HCT116 (cell line): ENCODE measurements at regions not wholly inside any gene's neighbourhood (a gene's known extent, or its start where the extent isn't known, plus 50 kb on each side); places are given as distances from the start of the nearest gene placed in this dataset.

ENCODE experiments used
- ATAC-seq: fragments of 200-7000 bp; cut with Tn5 transposase; 2 replicates; pipeline ENCODE4 v1.9.1; 2020; ENCODE audit warnings: mild to moderate bottlenecking, moderate library complexity
- BruUV-seq: library from RNA; stranded (reverse); fragments of 400-500 nt; replicated peaks from 2 replicates; lab custom pipeline; 2021; lab: Mats Ljungman, UMichigan
- CTCF ChIA-PET: fragments of 300-600 bp; sonication (Branson Sonifier 250); formaldehyde crosslinking; loops from one replicate; lab custom pipeline; 2021; ENCODE audit warnings: antibody characterized with exemption; lab: Charles Lee
- POLR2A ChIA-PET: fragments of 300-600, 350-600 bp; sonication (Branson Sonifier 250); formaldehyde crosslinking; loops from one replicate; lab custom pipeline; 2021; ENCODE audit warnings: antibody characterized with exemption; lab: Charles Lee
- RAD21 ChIA-PET, 2 experiments: fragments of 300-600 bp; sonication (Branson Sonifier 250); formaldehyde crosslinking; loops; one replicate each; lab custom pipeline; 2023; ENCODE audit warnings: low total read pairs in 2 of 2; ENCODE audit not compliant: uncharacterized antibody in 2 of 2, unreplicated experiment in 2 of 2, low non-redundant PET in 1 of 2; lab: Charles Lee
- DNase-seq: peaks from one replicate; pipeline ENCODE4 v3.0.0-alpha.2; 2010; ENCODE audit warnings: low read depth, low spot score
- H2AFZ ChIP-seq: fragments of 200-600 bp; shearing (Covaris generic), sonication (generic); 2 replicates; pipeline ENCODE4 v1.6.1; 2017; ENCODE audit warnings: low read depth, mixed run types, mixed read lengths, antibody characterized with exemption, low read length; ENCODE audit not compliant: poor library complexity, severe bottlenecking
- H3K27ac ChIP-seq: 2 replicates; pipeline ENCODE4 v1.5.1; 2012; ENCODE audit warnings: low read depth, low read length
- H3K27me3 ChIP-seq: fragments of 200-600 bp; sonication (generic); 2 replicates; pipeline ENCODE4 v1.6.1; 2016; ENCODE audit warnings: mixed run types, low read length, mixed read lengths; ENCODE audit not compliant: insufficient read depth
- H3K36me3 ChIP-seq, 2 experiments: fragments of 200-500 bp in 1 of 2; fragments of 200-600 bp in 1 of 2; sonication (Bioruptor generic) in 1 of 2; sonication (generic) in 1 of 2; 2 replicates each; pipeline versions ENCODE4 v1.5.1 to v1.6.1; 2014 to 2016; ENCODE audit warnings: low read length in 2 of 2, inconsistent platforms in 1 of 2, mixed read lengths in 1 of 2, mixed run types in 1 of 2; ENCODE audit not compliant: insufficient read depth in 2 of 2, control insufficient read depth in 1 of 2
- H3K4me1 ChIP-seq, 2 experiments: fragments of 200-600 bp in 1 of 2; sonication (generic) in 1 of 2; 2 replicates each; pipeline versions ENCODE4 v1.5.1 to v1.6.1; 2012 to 2017; ENCODE audit warnings: low read length in 2 of 2, inconsistent platforms in 1 of 2, mild to moderate bottlenecking in 1 of 2, mixed read lengths in 1 of 2, mixed run types in 1 of 2, moderate library complexity in 1 of 2; ENCODE audit not compliant: insufficient read depth in 2 of 2, control insufficient read depth in 1 of 2
- H3K4me2 ChIP-seq: fragments of 200-600 bp; sonication (generic); 2 replicates; pipeline ENCODE4 v1.6.1; 2017; ENCODE audit warnings: mixed run types, low read length, mixed read lengths
- H3K4me3 ChIP-seq, 2 experiments: fragments of 200-600 bp in 1 of 2; sonication (generic) in 1 of 2; replicated peaks in 1 of 2; 2 replicates each; pipeline ENCODE4 v1.5.1; 2011 to 2016; ENCODE audit warnings: low read length in 2 of 2, control low read depth in 1 of 2, low read depth in 1 of 2, mild to moderate bottlenecking in 1 of 2, mixed read lengths in 1 of 2, mixed run types in 1 of 2
- H3K79me2 ChIP-seq: fragments of 200-600 bp; sonication (generic); 2 replicates; pipeline ENCODE4 v1.6.1; 2017; ENCODE audit warnings: mild to moderate bottlenecking, mixed run types, low read length, moderate library complexity, mixed read lengths; ENCODE audit not compliant: insufficient read depth
- H3K9ac ChIP-seq: fragments of 200-600 bp; sonication (generic); 2 replicates; pipeline ENCODE4 v1.6.1; 2016; ENCODE audit warnings: low read length, mixed read lengths
- H3K9me2 ChIP-seq: fragments of 200-600 bp; sonication (generic), shearing (Covaris generic); 2 replicates; pipeline ENCODE4 v1.6.1; 2017; ENCODE audit warnings: mixed run types, mild to moderate bottlenecking, moderate library complexity; ENCODE audit not compliant: insufficient read depth
- H3K9me3 ChIP-seq, 2 experiments: fragments of 200-500 bp in 1 of 2; fragments of 200-600 bp in 1 of 2; sonication (Bioruptor generic) in 1 of 2; sonication (generic) in 1 of 2; 2 replicates each; pipeline ENCODE4 v1.6.1; 2014 to 2017; ENCODE audit warnings: low read length in 2 of 2, mixed read lengths in 2 of 2, inconsistent platforms in 1 of 2, low read depth in 1 of 2, mild to moderate bottlenecking in 1 of 2, mixed run types in 1 of 2, moderate library complexity in 1 of 2; ENCODE audit not compliant: control insufficient read depth in 1 of 2, insufficient read depth in 1 of 2
- H4K20me1 ChIP-seq: fragments of 200-600 bp; sonication (generic), shearing (Covaris generic); 2 replicates; pipeline ENCODE4 v1.6.1; 2017; ENCODE audit warnings: mixed run types, mild to moderate bottlenecking, moderate library complexity; ENCODE audit not compliant: insufficient read depth
- CBX3 ChIP-seq: IDR thresholded peaks from 2 replicates; pipeline ENCODE4 v1.6.1; 2012; ENCODE audit warnings: low read depth
- CEBPB ChIP-seq: IDR thresholded peaks from 2 replicates; pipeline ENCODE4 v1.6.1; 2012; ENCODE audit warnings: low read depth
- EGR1 ChIP-seq: IDR thresholded peaks from 2 replicates; pipeline ENCODE4 v1.6.1; 2012; ENCODE audit warnings: low read depth
- ELF1 ChIP-seq: IDR thresholded peaks from 2 replicates; pipeline ENCODE4 v1.6.1; 2012; ENCODE audit warnings: low read depth, borderline replicate concordance
- EZH2 ChIP-seq: fragments of 200-600 bp; sonication (generic); IDR thresholded peaks from 2 replicates; pipeline ENCODE4 v1.6.1; 2017; ENCODE audit warnings: antibody characterized with exemption, mixed run types
- EZH2phosphoT487 ChIP-seq: fragments of 200-600 bp; IDR thresholded peaks from 2 replicates; pipeline ENCODE4 v1.6.1; 2018; ENCODE audit warnings: antibody characterized with exemption, borderline replicate concordance
- FOSL1 ChIP-seq: IDR thresholded peaks from 2 replicates; pipeline ENCODE4 v1.6.1; 2012; ENCODE audit warnings: low read depth
- JUND ChIP-seq: IDR thresholded peaks from 2 replicates; pipeline ENCODE4 v1.6.1; 2012
- POLR2A ChIP-seq: IDR thresholded peaks from 2 replicates; pipeline ENCODE4 v1.7.0; 2011; ENCODE audit warnings: borderline replicate concordance; ENCODE audit not compliant: insufficient read depth, insufficient read length; ENCODE audit errors: extremely low read depth
- RAD21 ChIP-seq: IDR thresholded peaks from 2 replicates; pipeline ENCODE4 v1.6.1; 2012; ENCODE audit warnings: low read depth, mild to moderate bottlenecking
- SIN3A ChIP-seq: IDR thresholded peaks from 2 replicates; pipeline ENCODE4 v1.6.1; 2012; ENCODE audit warnings: low read depth
- SRF ChIP-seq: IDR thresholded peaks from 2 replicates; pipeline ENCODE4 v1.6.1; 2012; ENCODE audit warnings: low read depth
- TCF7L2 ChIP-seq: IDR thresholded peaks from 2 replicates; pipeline ENCODE4 v1.7.0; 2011; ENCODE audit warnings: borderline replicate concordance, inconsistent platforms; ENCODE audit not compliant: insufficient read depth, insufficient read length; ENCODE audit errors: extremely low read depth
- ZFX ChIP-seq: fragments of 450-650 bp; IDR thresholded peaks from 2 replicates; pipeline ENCODE4 v1.6.1; 2017
- ZNF274 ChIP-seq: fragments of 200-500 bp; sonication (Bioruptor generic); IDR thresholded peaks from 2 replicates; pipeline ENCODE4 v1.6.1; 2014; ENCODE audit warnings: mild to moderate bottlenecking, low read depth, low read length, inconsistent platforms
- intact Hi-C: fragments of 100-400 bp; cut with micrococcal nuclease; formaldehyde crosslinking; loops from 2 replicates; pipeline ENCODE4 v1.10.0; 2022
- TF ChIP-seq, protein P1 (sequence below): IDR thresholded peaks from 2 replicates; pipeline ENCODE4 v1.6.1; 2011; ENCODE audit warnings: mild to moderate bottlenecking, low read length, moderate library complexity; ENCODE audit not compliant: insufficient replicate concordance; ENCODE audit errors: extremely low read depth
- TF ChIP-seq, protein P2 (sequence below), 3 experiments: fragments of 200-600 bp in 1 of 3; sonication (generic) in 1 of 3; IDR thresholded peaks in 2 of 3; conservative IDR thresholded peaks in 1 of 3; 2 replicates each; pipeline ENCODE4 v1.5.1; 2012 to 2017; ENCODE audit warnings: low read depth in 2 of 3, low read length in 2 of 3, antibody characterized with exemption in 1 of 3, borderline replicate concordance in 1 of 3, control low read depth in 1 of 3, mild to moderate bottlenecking in 1 of 3, mixed read lengths in 1 of 3, mixed run types in 1 of 3, moderate library complexity in 1 of 3; ENCODE audit not compliant: insufficient read depth in 1 of 3
- TF ChIP-seq, protein P3 (sequence below): IDR thresholded peaks from 2 replicates; pipeline ENCODE4 v1.6.1; 2012; ENCODE audit warnings: low read depth

DNA sequence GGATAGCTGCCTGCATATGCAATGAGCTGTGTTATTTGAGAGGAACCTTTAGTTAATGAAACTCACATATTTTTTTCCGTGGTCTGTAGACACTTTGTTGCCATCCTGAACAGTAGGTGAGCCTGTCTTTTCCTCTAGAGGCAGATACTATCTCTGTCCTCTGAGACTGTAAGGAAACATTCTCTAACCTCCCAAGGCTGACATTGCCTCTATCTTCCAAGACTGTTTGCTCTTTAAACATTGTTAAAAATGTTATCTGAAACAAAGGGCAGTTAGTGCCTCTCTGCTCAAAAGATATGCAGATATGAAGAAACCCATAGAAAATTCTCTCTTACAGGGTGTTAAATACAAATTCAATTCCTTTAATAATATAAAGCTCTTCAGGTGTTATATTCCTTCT, 963.8 kb upstream of the CNTN5 start:
- Histone ChIP-seq H3K4me1 (no peaks in the 10 kb centered on the region), H3K4me3 (no peak overlapping the region), H3K9me3 (peaks cover 5% of the 10 kb centered on the region in 2 experiments; a peak in 2 of 4 replicates), H3K27me3 (no peaks in the 10 kb centered on the region), H3K79me2 (no peaks in the 10 kb centered on the region), H2AFZ (no peak overlapping the region), H3K27ac (no peak overlapping the region), H4K20me1 (no peaks in the 10 kb centered on the region), H3K9me2 (no peaks in the 10 kb centered on the region), H3K36me3 (no peaks in the 10 kb centered on the region), H3K9ac (no peak overlapping the region), H3K4me2 (no peak overlapping the region)
- CTCF ChIA-PET: no interaction called here
- TF ChIP-seq SIN3A: no peak
- TF ChIP-seq CEBPB: no peak
- TF ChIP-seq, protein P1, sequence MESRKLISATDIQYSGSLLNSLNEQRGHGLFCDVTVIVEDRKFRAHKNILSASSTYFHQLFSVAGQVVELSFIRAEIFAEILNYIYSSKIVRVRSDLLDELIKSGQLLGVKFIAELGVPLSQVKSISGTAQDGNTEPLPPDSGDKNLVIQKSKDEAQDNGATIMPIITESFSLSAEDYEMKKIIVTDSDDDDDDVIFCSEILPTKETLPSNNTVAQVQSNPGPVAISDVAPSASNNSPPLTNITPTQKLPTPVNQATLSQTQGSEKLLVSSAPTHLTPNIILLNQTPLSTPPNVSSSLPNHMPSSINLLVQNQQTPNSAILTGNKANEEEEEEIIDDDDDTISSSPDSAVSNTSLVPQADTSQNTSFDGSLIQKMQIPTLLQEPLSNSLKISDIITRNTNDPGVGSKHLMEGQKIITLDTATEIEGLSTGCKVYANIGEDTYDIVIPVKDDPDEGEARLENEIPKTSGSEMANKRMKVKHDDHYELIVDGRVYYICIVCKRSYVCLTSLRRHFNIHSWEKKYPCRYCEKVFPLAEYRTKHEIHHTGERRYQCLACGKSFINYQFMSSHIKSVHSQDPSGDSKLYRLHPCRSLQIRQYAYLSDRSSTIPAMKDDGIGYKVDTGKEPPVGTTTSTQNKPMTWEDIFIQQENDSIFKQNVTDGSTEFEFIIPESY: no peak
- TF ChIP-seq FOSL1: no peak
- no peak for TF ChIP-seq ELF1
- TF ChIP-seq, protein P2, sequence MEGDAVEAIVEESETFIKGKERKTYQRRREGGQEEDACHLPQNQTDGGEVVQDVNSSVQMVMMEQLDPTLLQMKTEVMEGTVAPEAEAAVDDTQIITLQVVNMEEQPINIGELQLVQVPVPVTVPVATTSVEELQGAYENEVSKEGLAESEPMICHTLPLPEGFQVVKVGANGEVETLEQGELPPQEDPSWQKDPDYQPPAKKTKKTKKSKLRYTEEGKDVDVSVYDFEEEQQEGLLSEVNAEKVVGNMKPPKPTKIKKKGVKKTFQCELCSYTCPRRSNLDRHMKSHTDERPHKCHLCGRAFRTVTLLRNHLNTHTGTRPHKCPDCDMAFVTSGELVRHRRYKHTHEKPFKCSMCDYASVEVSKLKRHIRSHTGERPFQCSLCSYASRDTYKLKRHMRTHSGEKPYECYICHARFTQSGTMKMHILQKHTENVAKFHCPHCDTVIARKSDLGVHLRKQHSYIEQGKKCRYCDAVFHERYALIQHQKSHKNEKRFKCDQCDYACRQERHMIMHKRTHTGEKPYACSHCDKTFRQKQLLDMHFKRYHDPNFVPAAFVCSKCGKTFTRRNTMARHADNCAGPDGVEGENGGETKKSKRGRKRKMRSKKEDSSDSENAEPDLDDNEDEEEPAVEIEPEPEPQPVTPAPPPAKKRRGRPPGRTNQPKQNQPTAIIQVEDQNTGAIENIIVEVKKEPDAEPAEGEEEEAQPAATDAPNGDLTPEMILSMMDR (IDR thresholded peaks at IDR 0.05 in 2 of 3, conservative IDR thresholded peaks at IDR 0.05 in 1 of 3; ENCODE audit: borderline replicate concordance in 1 of 3, insufficient read depth in 1 of 3, low read depth in 2 of 3, low read length in 2 of 3): no peak
- TF ChIP-seq ZNF274: no peak
- no peak for TF ChIP-seq ZFX
- TF ChIP-seq EZH2phosphoT487: no peak
- TF ChIP-seq JUND: no peak
- TF ChIP-seq RAD21: no peak
- TF ChIP-seq CBX3: no peak
- TF ChIP-seq, protein P3, sequence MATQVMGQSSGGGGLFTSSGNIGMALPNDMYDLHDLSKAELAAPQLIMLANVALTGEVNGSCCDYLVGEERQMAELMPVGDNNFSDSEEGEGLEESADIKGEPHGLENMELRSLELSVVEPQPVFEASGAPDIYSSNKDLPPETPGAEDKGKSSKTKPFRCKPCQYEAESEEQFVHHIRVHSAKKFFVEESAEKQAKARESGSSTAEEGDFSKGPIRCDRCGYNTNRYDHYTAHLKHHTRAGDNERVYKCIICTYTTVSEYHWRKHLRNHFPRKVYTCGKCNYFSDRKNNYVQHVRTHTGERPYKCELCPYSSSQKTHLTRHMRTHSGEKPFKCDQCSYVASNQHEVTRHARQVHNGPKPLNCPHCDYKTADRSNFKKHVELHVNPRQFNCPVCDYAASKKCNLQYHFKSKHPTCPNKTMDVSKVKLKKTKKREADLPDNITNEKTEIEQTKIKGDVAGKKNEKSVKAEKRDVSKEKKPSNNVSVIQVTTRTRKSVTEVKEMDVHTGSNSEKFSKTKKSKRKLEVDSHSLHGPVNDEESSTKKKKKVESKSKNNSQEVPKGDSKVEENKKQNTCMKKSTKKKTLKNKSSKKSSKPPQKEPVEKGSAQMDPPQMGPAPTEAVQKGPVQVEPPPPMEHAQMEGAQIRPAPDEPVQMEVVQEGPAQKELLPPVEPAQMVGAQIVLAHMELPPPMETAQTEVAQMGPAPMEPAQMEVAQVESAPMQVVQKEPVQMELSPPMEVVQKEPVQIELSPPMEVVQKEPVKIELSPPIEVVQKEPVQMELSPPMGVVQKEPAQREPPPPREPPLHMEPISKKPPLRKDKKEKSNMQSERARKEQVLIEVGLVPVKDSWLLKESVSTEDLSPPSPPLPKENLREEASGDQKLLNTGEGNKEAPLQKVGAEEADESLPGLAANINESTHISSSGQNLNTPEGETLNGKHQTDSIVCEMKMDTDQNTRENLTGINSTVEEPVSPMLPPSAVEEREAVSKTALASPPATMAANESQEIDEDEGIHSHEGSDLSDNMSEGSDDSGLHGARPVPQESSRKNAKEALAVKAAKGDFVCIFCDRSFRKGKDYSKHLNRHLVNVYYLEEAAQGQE: no peak
- no peak for TF ChIP-seq EGR1
- no peak for TF ChIP-seq POLR2A
- TF ChIP-seq SRF: no peak
- TF ChIP-seq EZH2: no peak
- TF ChIP-seq TCF7L2: no peak
- intact Hi-C loops: no loop called here
- ATAC-seq (no peak), DNase-seq (no peak)
- no TSS peak for BruUV-seq
- RAD21 ChIA-PET: no interaction called here
- POLR2A ChIA-PET: no interaction called here
